HT-29 (cell line): ENCODE measurements at regions not wholly inside any gene's neighbourhood (a gene's known extent, or its start where the extent isn't known, plus 50 kb on each side); places are given as distances from the start of the nearest gene placed in this dataset.

Source experiments
- DNase-seq: peaks from one replicate; pipeline ENCODE4 v3.0.0-alpha.2; 2015; ENCODE audit warnings: low spot score

DNA sequence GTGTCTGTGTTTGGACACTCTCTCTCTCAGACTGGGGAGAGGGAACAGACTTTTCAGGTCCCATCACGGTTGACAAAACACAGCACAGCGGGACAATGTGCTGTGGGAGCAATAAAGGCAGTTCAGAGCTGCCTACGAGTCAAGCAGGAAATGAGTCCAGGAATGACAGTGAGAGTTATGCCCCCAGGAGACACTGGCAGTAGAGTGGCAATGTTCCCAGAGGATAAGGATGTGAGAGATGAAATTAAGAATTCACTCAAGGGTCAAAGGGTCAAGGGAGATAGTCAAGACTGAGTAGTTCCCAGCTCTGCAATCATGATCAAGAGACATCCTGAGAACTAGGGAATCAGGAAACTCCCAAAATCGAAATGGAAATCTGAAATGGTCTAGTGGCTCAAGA lies 156.1 kb downstream of the LURAP1L start:
- DNase-seq: no peak

DNA sequence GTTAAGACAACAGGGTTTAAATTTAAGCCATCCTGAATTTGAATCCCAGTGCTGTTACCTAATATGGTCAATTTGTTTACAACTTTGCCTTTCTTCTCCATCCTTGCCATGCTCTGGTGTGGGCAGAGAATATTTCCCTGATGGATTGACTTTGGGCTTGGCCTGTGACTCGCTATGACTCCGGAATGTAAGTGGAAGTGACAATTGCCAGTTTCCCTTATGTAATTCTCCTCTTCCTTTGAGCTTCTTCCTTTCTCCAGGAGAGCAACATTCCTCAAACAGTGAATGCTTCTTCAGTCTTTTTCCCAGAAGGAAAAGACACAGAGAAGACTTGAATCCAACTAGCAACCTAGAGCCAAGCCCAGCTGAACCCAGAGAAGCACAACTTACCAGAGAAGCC lies 159.1 kb downstream of the LURAP1L start:
- DNase-seq: peak; percentile 7

GRCh38 chr9:12934545-12935272 lies 159.9 kb downstream of the LURAP1L start:
- DNase-seq: no peak

DNA sequence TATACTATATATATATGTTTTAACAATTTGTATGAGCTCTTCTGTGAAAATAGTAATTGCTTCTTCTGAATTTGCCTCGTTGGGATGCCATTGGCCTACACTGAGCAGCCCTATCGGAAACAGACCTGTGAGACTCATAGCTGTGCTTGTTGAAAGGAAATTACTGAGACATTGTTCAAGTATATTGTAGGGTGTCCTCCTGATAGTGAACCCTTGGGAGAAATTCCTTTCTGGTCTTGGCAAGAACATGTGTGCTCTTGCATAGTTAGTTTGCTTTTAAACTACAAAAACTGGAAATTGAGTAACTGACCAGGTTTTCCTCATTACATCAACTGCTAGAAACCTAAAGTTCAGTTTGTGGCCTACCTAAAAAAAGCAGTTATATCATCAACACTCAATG lies 160.9 kb downstream of the LURAP1L start:
- no peak for DNase-seq

DNA sequence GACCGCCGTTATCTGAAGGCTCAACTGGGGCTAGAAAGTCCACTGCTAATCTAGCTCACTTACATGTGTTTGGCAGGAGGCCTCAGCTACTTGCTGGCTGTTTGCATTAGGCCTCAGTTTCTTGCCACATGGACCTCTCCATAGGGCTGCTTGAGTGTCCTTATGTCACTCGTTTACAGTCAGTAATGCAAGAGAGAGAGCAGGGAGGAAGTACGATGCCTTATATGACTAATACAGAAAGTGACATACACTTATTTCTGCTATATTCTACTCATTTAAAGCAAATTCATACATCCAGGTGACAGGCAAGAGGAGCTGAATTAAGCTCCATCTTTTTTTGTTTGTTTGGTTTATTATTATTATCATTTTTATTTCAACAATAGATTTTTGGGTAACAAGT lies 179.6 kb downstream of the LURAP1L start:
- no peak for DNase-seq

GRCh38 chr9:12955510-12956163 lies 180.8 kb downstream of the LURAP1L start:
- DNase-seq: no peak

DNA sequence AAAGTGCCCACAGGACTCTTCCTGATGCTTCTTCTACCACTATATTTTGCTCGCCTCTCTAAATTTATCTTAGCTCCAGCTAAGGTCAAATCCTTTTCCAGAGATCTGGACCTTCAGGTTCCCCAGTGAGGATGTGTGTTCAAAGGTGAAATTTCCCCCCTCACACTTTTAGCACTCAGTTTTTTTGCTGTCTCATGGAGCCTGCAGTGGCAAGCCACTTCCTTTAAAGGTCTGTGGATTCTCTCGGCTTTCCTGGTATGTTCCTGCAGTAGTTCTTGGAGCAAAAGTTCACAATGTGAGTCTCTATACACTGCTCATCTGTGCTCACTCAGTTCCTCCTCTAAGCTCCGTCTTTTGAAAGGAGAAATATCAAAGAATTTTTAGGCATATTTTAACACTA lies 181.4 kb downstream of the LURAP1L start:
- DNase-seq: no peak

DNA sequence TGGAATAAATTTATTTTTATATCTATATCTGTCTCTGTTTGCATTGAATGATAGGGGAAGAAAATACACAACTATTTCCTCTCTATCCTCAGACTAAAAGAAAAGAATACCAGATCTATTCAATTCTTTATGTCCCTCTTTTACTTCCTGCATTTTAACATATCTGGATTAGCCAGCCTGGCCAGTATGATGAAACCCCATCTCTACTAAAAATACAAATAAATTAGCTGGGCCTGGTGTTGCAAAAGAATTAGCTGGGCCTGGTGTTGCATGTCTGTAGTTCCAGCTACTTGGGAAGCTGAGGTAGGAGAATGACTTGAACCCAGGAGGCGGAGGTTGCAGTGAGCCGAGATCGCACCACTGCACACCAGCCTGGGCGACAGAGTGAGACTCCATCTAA lies 182.0 kb downstream of the LURAP1L start:
- DNase-seq: no peak

DNA sequence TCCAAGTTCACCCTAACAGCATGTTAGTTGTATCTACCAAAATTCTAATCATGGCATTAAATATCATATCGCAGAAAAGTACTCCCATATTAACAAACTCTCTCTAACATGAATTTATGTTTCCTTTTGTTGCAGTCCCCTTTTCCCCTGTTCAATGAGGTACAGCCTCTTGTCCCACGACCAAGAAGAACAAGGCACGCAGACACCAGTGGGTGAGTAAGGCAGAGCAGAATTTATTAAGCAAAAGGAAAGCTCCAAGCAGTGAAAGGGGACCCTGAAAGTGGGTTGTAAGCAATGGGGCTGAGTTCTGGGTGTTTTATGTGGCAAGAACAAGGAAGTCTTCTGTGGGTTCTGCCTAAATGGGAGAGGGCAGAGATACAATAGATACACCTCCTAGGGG lies 183.5 kb downstream of the LURAP1L start:
- DNase-seq: no peak

DNA sequence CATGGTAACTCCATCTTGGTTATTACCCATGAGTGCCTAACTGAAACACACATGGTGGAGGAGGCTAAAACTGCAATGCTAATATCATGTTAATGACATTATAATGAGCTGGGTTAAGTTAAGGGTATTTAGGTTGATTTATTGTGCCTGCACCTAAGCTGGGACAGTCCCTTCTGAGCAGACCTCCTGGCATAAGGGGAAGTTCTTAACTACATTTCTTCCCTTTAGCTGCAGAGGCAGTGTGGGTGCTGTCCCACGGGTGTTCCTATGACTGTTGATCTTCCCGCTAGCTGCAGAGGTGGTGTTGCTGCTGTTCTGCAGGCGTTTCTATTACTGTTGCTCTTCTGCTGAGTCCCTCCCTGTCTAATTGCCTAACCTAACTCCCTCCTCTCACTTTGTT lies 183.9 kb downstream of the LURAP1L start:
- no peak for DNase-seq

DNA sequence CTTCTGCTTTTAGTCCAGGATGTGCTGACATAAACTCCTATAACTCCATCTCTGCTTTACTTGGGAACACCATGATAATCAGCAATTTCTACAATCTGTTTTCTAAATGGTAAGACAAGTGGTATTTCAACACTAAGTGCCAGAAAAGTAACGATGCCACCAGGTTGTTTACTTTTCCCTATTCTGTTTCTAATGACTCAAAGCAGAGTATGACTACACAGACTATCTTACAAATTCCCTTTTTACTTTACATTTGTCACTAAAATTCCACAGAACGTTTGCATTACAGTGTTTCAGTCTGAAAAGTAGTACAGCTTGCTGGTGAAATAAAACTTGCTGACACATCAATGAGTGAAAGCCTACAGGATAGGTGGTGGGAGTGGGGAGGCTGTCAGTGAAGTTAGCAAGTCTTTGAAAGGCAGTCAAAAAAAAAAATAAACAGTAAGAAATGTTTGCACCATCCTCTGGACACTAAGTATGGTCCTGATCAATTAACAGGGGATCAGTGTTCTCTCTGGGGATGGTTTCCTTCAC lies 186.5 kb downstream of the LURAP1L start:
- DNase-seq: no peak

DNA sequence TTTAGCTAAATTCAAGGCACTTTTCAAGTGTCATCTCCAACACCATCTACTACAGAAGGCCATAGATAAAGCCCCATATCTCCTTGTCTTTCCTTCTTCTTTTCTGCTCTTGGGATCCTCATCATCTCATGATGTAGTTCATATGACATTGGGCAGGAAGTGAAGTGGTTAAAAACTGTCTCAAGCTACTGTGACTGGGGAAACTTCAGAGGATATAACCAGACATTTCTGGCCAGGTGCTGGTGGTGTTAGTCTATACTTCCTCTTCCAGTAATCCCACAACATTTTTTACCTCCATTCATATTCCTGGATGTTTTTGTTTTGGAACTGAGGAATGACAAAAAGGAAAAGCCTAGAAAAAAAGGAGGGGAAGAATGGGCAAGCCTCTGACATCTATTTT lies 188.7 kb downstream of the LURAP1L start:
- no peak for DNase-seq

GRCh38 chr9:12964271-12964670 lies 189.5 kb downstream of the LURAP1L start:
- no peak for DNase-seq

- no peak for DNase-seq
These were observed 190.5 kb downstream of the LURAP1L start for GRCh38 chr9:12965303-12965702.

- DNase-seq: no peak
These were observed 193.3 kb downstream of the LURAP1L start for GRCh38 chr9:12968093-12968492.

GRCh38 chr9:12972608-12973589 lies 198.1 kb downstream of the LURAP1L start:
- DNase-seq: peak; percentile 6

DNA sequence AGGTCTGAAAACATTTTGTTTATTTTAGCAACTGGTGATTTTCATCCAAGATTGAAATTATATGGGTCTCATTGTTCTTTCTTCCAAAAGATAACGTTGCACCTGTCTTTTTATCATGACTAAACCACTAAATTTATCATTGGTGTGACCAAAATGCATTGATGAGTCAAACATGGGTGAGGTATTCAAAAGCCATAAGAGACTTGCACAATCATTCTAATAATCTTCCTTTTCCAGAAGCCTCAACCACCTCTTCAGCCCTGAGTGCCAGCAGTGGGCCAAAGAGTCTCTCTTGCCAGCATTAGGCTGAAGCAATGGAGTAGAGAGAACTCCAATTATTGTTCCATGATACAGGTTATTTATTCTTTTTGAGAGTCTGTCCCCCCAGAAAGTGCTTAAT lies 198.9 kb downstream of the LURAP1L start:
- no peak for DNase-seq

GRCh38 chr9:12974671-12975070 lies 199.9 kb downstream of the LURAP1L start:
- DNase-seq: no peak

DNA sequence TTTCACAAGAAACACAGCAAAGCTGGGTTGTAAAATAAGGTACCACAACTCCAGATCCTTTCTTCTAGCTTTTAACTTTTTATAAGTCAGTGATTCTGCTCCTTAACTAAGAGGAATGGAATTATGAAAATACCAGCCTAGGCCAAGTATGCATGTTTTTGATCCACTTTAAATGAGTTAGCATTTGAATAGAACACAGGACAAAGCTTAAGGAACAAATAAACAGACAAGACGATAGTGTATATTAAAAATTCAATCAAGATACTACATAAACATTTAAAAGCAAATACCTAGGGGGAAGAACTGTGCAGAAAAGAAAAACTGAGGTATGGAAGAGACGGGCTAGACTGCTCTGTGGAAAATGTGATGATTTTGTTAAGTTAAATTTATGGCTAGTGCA lies 200.7 kb downstream of the LURAP1L start:
- DNase-seq: no peak

DNA sequence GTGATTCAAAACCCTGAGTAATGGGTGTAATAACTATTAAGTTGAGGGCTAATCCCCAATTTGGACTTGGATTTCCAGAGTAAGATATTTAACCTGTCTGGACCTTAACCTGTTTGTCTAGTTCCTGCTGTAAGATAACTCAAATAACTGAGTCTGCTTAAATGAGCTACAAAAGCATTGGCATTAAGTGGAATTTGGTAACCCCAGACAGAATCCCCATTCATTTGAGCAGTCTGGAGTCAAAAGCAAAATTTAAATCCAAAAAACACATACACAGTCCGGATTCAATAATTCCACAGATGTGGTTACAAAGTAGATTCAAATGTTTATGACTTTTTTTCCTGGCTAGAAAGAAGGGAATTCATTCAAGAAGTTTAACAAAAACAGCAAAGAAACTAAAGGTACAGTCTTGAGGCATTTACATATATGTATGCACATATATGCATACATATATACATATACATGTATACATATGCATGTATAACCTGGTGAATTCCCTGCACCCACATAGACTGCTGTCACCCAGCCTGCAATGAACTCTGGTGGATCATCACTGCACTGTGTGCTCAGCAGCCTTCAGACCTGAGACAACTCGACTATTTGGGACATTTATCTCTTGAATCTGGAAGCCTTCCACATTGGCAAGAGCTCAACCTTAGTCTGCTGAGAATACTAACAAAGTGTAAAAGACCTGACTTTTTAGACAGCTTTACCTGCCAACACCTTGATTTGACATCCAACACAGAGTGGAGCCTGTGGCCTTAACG lies 205.4 kb downstream of the LURAP1L start:
- no peak for DNase-seq

DNA sequence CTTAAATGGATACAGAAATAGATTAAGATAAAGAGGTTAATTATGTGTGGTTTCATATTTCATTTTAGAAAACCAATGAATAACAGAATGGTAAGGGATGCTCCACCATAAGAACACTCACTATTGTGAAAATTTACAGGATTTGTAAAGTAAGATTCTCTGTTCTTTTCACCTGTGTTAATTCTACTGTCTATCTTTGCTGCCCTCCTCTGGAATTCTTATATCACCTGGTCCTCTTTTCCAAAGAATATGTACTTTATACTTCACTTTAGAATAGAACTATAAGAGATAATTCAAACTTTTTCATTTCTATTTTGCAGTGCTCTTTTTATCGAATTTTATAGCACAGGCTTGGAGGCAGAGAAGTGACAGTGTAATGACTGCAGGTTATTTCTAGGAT lies 213.4 kb downstream of the LURAP1L start:
- DNase-seq: peak; percentile 5
